Breast epithelium (tissue), 3 donors: ENCODE measurements at regions not wholly inside any gene's neighbourhood (a gene's known extent, or its start where the extent isn't known, plus 50 kb on each side); places are given as distances from the start of the nearest gene placed in this dataset.
"Not testable (repeated sequence)": the region's sequence is repeated elsewhere in the genome, so short reads cannot be mapped to it uniquely, and the experiment has no call there.

Source experiments
- POLR2A ChIP-seq: fragments of 450-650 bp; IDR thresholded peaks from one replicate; pipeline ENCODE4 v1.6.1; 2016; ENCODE audit warnings: antibody characterized with exemption, mild to moderate bottlenecking, moderate library complexity
- POLR2AphosphoS5 ChIP-seq, 3 donors: sonication (generic); formaldehyde crosslinking; IDR thresholded peaks; one replicate each; pipeline ENCODE4 v1.6.1; 2017; ENCODE audit warnings: antibody characterized with exemption in 3 of 3
- TF ChIP-seq, protein P1 (sequence below), 3 donors: fragments of 450-650 bp; IDR thresholded peaks; one replicate each; pipeline ENCODE4 v1.5.1; 2016 to 2017; ENCODE audit warnings: antibody characterized with exemption in 3 of 3, mild to moderate bottlenecking in 3 of 3, moderate library complexity in 3 of 3

DNA sequence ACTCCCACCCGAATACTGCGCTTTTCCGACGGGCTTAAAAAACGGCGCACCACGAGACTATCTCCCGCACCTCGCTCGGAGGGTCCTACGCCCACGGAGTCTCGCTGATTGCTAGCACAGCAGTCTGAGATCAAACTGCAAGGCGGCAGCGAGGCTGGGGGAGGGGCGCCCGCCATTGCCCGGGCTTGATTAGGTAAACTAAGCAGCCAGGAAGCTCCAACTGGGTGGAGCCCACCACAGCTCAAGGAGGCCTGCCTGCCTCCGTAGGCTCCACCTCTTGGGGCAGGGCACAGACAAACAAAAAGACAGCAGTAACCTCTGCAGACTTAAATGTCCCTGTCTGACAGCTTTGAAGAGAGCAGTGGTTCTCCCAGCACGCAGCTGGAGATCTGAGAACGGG lies 89.5 kb downstream of the MRPL36 start:
- TF ChIP-seq, protein P1, sequence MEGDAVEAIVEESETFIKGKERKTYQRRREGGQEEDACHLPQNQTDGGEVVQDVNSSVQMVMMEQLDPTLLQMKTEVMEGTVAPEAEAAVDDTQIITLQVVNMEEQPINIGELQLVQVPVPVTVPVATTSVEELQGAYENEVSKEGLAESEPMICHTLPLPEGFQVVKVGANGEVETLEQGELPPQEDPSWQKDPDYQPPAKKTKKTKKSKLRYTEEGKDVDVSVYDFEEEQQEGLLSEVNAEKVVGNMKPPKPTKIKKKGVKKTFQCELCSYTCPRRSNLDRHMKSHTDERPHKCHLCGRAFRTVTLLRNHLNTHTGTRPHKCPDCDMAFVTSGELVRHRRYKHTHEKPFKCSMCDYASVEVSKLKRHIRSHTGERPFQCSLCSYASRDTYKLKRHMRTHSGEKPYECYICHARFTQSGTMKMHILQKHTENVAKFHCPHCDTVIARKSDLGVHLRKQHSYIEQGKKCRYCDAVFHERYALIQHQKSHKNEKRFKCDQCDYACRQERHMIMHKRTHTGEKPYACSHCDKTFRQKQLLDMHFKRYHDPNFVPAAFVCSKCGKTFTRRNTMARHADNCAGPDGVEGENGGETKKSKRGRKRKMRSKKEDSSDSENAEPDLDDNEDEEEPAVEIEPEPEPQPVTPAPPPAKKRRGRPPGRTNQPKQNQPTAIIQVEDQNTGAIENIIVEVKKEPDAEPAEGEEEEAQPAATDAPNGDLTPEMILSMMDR (IDR thresholded peaks at IDR 0.05) = not testable (repeated sequence)
- TF ChIP-seq POLR2A; POLR2AphosphoS5 (IDR thresholded peaks at IDR 0.05): not testable (repeated sequence)
